Stomach smooth muscle (tissue), 2 donors: ENCODE measurements at regions not wholly inside any gene's neighbourhood (a gene's known extent, or its start where the extent isn't known, plus 50 kb on each side); places are given as distances from the start of the nearest gene placed in this dataset.
"Not testable (repeated sequence)": the region's sequence is repeated elsewhere in the genome, so short reads cannot be mapped to it uniquely, and the experiment has no call there.

Experiments
- H3K27ac ChIP-seq: one replicate; pipeline ENCODE4 v1.7.0; 2013; ENCODE audit warnings: mild to moderate bottlenecking, low read length, inconsistent platforms
- H3K27me3 ChIP-seq, 2 donors: one replicate each; pipeline ENCODE4 v1.7.0; 2013; ENCODE audit warnings: low read length in 2 of 2; ENCODE audit not compliant: insufficient read depth in 2 of 2, control insufficient read depth in 1 of 2
- H3K36me3 ChIP-seq, 2 donors: one replicate each; pipeline ENCODE4 v1.7.0; 2013; ENCODE audit warnings: low read length in 2 of 2; ENCODE audit not compliant: control insufficient read depth in 2 of 2, insufficient read depth in 2 of 2
- H3K4me1 ChIP-seq: one replicate; pipeline ENCODE4 v1.7.0; 2013; ENCODE audit warnings: low read length; ENCODE audit not compliant: control insufficient read depth, insufficient read depth
- H3K4me3 ChIP-seq, 2 donors: one replicate each; pipeline ENCODE4 v1.7.0; 2013; ENCODE audit warnings: low read length in 2 of 2
- H3K9ac ChIP-seq, 2 donors: one replicate each; pipeline ENCODE4 v1.7.0; 2013; ENCODE audit warnings: low read length in 2 of 2, mild to moderate bottlenecking in 1 of 2
- H3K9me3 ChIP-seq, 2 donors: one replicate each; pipeline ENCODE4 v1.7.0; 2013; ENCODE audit warnings: low read length in 2 of 2; ENCODE audit not compliant: control insufficient read depth in 2 of 2
- donor health status: healthy.
- donor health status: Pancreatic carcinoma.

DNA sequence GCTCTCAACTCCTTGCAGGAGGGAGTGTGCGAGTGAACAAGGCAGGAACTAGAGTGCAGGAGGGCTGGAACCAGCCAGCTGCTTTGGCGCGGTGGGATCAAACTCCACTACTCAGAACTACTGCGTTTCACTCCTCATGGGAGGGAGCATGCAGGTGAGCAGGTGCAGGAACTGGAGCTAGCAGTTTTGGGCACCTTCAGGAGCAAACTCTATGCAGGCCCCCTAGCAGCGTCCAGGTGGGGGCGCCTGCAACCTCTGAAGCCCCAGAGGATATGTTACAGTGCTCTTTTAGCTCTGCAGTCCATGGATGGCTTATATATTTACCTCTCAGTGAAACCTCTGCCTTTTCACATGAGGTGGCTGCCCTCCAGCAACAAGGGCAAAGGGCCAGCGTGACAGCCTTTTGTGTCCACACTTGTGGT lies 1303.4 kb downstream of the PCDH9 start:
- Histone ChIP-seq H3K4me3 (no peak overlapping the region), H3K27ac (no peak overlapping the region), H3K27me3 (no peaks in the 10 kb centered on the region), H3K9me3 (no peaks in the 10 kb centered on the region), H3K9ac (no peak overlapping the region), H3K4me1 (no peaks in the 10 kb centered on the region), H3K36me3 (no peaks in the 10 kb centered on the region)

DNA sequence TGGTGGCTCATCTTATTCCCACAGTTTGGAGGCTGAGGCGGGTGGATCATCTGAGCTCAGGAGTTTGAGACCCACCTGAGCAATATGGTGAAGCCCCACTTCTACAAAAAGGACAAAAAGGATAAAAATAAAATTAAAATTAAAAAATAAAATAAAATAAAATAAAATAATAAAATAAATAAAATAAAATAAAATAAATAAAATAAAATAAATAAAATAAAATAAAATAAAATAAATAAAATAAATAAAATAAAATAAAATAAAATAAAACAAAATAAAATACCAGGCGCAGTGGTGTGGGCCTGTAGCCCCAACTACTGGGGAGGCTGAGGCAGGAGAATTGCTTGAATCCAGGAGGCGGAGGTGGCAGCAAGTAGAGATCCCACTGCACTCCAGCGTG lies 1307.3 kb downstream of the PCDH9 start:
- not testable (repeated sequence) for H3K27ac ChIP-seq, H3K4me1 ChIP-seq, H3K4me3 ChIP-seq, H3K27me3 ChIP-seq, H3K9me3 ChIP-seq, H3K36me3 ChIP-seq, H3K9ac ChIP-seq

DNA sequence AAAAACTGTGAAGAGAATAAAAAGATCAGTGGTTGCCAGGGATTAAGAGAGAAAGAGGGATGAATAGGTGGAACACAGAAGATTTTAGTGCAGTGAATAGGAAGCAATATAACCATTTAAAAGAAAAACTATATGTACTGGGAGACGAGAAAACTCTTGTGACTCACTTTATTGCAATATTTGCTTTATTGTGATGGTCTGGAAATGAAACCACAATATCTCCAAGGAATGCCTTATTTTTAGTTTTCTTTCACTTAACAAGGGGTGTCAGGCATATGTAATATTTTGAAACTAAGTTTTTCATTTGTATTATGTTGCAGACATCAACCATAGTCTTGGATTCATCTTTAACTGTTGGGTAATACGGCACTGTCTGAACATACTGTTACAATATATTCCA lies 1308.2 kb downstream of the PCDH9 start:
- H3K4me1 ChIP-seq, result no peaks in the 10 kb centered on the region
- H3K36me3 ChIP-seq, result no peaks in the 10 kb centered on the region
- no peaks in the 10 kb centered on the region for H3K27me3 ChIP-seq
- no peaks in the 10 kb centered on the region for H3K9me3 ChIP-seq
- H3K27ac ChIP-seq, result no peak overlapping the region
- H3K9ac ChIP-seq, result no peak overlapping the region
- H3K4me3 ChIP-seq, result no peak overlapping the region

DNA sequence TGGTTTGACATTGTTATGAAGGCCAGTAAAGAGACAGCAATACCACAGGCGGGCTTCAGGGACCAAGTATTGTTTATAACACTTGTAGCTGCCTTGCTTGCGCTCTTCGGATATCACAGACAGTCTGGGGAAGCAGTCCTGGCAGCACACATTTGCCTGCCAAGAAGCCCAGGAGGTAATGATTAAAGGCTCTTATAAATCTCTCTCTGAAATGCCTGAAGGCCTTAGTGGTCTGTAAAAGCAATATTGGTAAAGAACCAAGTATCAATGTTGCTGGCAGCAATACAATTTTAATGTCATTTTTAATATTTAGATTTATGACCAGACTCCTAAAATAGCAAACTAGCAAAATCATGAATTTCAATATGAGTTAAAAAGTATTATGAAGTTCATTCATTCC lies 1312.4 kb downstream of the PCDH9 start:
- H3K27ac ChIP-seq, result no peak overlapping the region
- no peaks in the 10 kb centered on the region for H3K36me3 ChIP-seq
- H3K9me3 ChIP-seq, result no peaks in the 10 kb centered on the region
- no peak overlapping the region for H3K9ac ChIP-seq
- no peaks in the 10 kb centered on the region for H3K27me3 ChIP-seq
- H3K4me3 ChIP-seq, result no peak overlapping the region
- no peaks in the 10 kb centered on the region for H3K4me1 ChIP-seq

DNA sequence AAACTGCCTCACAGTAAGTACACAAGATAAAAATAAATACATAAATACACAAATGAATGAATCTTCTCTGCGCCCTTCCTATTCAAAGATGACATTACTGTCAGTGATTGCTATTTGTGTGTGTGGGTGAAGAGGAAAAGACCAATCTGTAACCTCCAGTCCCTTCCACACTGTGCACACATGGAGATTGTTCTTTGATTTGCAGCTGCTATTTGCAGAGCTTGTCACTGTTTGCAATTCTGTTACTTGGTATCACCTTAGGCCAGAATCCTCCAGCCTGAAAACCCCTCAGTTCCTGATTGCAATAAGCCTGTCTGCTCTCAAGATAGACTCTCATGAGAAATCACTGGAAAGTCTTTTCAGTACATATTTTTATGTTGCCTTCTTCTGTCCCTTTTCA lies 1314.9 kb downstream of the PCDH9 start:
- Histone ChIP-seq H3K9ac (no peak overlapping the region), H3K27ac (no peak overlapping the region), H3K27me3 (no peaks in the 10 kb centered on the region), H3K9me3 (no peaks in the 10 kb centered on the region), H3K4me1 (no peaks in the 10 kb centered on the region), H3K4me3 (no peak overlapping the region), H3K36me3 (no peaks in the 10 kb centered on the region)

DNA sequence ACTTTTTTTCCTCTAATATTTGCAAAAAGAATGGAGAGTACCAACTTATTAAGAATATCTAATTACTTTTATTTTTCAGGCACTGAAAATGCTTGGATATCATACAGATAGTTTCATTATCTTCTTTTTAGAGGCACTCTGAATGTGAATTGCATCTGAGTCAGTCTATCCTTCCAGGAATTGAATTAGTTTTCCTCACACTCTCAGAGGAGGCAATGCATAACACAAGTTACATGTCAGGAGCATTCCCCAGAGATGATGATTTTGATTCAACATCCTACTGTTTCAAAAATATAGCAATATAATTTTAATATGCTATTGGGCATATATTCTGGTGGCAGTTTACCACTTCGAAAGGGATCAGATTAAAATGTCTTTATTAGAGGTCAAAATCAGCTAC lies 1315.4 kb downstream of the PCDH9 start:
- no peaks in the 10 kb centered on the region for H3K36me3 ChIP-seq
- no peak overlapping the region for H3K4me3 ChIP-seq
- no peak overlapping the region for H3K9ac ChIP-seq
- no peaks in the 10 kb centered on the region for H3K4me1 ChIP-seq
- no peaks in the 10 kb centered on the region for H3K9me3 ChIP-seq
- H3K27me3 ChIP-seq, result no peaks in the 10 kb centered on the region
- no peak overlapping the region for H3K27ac ChIP-seq

DNA sequence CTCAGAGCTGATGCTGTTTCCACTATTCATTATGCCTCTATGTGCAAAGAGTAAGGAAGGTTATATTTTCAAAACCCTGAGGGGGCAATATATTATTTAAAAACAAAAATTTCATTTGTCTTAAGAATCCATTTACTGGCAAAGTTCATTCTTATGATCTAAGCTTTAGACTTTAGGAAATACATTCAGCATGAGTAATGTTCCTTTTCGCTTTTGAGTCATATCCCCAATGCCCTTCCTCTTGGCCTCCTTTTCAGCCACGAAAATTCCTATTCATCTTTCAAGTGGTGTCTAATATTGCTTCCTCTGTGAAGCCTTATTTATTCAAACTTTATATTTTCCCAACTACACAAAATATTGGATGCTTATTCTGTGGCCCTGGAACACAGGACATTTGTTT lies 1317.0 kb downstream of the PCDH9 start:
- H3K4me1 ChIP-seq, result no peaks in the 10 kb centered on the region
- H3K9ac ChIP-seq, result no peak overlapping the region
- H3K27ac ChIP-seq, result no peak overlapping the region
- no peaks in the 10 kb centered on the region for H3K36me3 ChIP-seq
- no peak overlapping the region for H3K4me3 ChIP-seq
- H3K27me3 ChIP-seq, result no peaks in the 10 kb centered on the region
- H3K9me3 ChIP-seq, result no peaks in the 10 kb centered on the region

DNA sequence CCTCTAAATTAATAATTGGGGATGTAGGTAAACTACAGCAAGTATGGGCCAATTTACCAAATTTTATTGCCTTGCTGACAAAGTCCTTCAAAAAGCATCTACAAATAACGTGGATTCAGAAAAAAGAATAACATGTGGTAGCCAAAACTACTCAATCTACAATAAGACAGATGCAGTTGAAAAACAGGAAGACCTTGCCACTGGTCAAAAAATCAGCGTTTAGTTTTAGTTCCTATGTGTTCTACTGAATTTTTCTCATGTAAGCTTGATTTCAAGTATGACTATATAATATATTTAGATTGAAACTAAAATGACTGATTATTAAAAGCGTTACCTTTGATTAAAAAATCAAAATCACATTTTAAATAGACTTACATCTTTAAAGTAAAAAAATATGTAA lies 1317.6 kb downstream of the PCDH9 start:
- no peaks in the 10 kb centered on the region for H3K4me1 ChIP-seq

DNA sequence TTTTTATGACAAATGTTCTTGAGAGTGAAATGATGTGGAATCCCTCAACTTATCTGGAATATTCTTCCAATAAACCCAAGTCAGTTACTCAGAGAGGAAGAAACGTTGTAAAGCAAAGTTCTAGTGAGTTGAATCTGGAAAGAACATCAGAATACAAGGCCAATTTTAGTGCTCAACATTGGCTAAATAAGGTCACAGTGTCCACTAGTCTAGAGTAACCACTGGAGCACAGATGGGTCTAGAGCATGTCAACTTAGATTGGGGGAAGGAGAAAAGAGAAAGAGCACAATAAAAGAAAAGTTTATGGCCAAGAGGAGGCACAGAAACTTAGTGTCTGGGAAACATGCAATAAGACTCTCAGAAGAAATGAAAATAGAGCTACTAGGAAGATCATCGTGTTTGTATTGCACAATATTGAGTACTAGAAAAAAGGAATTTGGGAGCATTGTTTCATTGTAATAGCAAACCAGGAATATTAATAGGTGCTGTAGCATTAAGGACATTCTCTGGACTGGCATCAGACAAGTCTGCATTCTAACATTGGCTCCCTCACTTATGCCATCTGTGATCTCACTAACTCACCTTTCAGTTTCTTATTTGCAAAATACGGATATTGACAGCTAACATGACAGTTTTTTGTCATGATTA lies 1318.5 kb downstream of the PCDH9 start:
- H3K4me3 ChIP-seq, result no peak overlapping the region
- H3K9me3 ChIP-seq, result no peaks in the 10 kb centered on the region
- no peak overlapping the region for H3K27ac ChIP-seq
- H3K4me1 ChIP-seq, result no peaks in the 10 kb centered on the region
- no peaks in the 10 kb centered on the region for H3K36me3 ChIP-seq
- no peaks in the 10 kb centered on the region for H3K27me3 ChIP-seq
- no peak overlapping the region for H3K9ac ChIP-seq

More for the DNA sequence above, 1317.6 kb downstream of the PCDH9 start:
- Histone ChIP-seq H3K36me3 (no peaks in the 10 kb centered on the region), H3K4me3 (no peak overlapping the region), H3K9me3 (no peaks in the 10 kb centered on the region), H3K27ac (no peak overlapping the region), H3K9ac (no peak overlapping the region), H3K27me3 (no peaks in the 10 kb centered on the region)

DNA sequence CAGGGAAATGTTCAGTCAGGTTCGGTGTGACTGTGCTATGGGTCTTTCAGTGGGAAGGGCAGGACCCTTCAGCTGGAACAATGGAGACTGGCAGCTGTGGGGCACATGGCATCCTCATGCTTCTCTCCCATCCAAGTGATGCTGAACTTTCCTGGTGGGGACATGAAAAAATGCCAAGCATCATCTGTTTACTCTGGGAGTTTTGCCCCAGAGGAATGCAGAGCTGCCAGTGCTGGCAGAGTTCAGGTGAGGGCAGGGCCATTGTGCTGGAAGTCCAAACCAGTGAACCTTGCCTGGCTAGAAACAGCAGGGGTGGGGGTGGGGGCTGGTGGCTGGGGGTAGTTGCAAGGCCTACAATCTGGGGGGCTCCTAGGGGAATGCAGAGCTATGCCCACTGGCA lies 1320.6 kb downstream of the PCDH9 start:
- H3K4me1 ChIP-seq, result no peaks in the 10 kb centered on the region
- no peaks in the 10 kb centered on the region for H3K27me3 ChIP-seq
- no peak overlapping the region for H3K4me3 ChIP-seq
- no peaks in the 10 kb centered on the region for H3K9me3 ChIP-seq
- no peaks in the 10 kb centered on the region for H3K36me3 ChIP-seq
- H3K27ac ChIP-seq, result no peak overlapping the region
- no peak overlapping the region for H3K9ac ChIP-seq

DNA sequence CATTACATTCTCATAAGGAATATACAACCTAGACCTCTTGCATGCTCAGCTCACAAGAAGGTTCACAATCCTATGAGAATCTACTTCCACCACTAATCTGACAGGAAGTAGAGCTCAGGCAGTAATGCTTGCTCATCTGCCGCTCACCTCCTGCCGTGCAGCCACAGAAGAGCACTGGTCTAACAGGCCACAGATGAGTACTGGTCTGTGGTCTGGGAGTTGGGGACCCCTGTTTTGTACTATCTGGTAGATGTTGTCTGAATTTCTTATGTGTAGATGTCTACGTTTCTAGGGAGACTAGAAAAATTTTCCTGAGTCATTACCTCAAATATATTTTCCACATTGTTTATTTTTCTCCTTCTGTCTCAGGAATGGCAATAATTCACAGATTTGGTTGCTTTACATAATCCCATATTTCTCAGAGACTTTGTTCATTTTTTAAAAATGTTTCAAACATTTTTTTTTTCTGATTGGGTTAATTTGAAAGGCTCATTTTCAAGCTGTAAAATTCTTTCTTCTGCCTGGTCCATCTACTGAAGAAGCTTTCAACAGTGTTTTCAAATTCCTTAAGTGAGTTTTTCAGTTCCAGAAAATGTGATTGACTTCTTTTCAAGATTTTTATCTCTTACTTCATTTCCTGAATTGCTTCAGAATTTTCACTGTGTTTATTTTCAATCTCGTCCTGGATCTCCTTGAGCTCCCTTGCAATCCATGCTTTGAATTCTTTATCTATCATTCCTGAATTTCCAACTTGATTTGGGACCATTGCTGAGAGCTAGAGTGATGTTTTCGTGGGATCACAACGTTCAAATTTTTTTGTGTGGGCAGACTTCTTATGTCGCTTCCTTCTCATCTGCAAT lies 1322.2 kb downstream of the PCDH9 start:
- no peaks in the 10 kb centered on the region for H3K27me3 ChIP-seq
- H3K9me3 ChIP-seq, result no peaks in the 10 kb centered on the region
- H3K36me3 ChIP-seq, result no peaks in the 10 kb centered on the region
- no peak overlapping the region for H3K4me3 ChIP-seq
- H3K9ac ChIP-seq, result no peak overlapping the region
- H3K4me1 ChIP-seq, result no peaks in the 10 kb centered on the region
- no peak overlapping the region for H3K27ac ChIP-seq
